GM12892 (cell line): ENCODE measurements at regions not wholly inside any gene's neighbourhood (a gene's known extent, or its start where the extent isn't known, plus 50 kb on each side); places are given as distances from the start of the nearest gene placed in this dataset.

Experiments
- DNase-seq: peaks from one replicate; pipeline ENCODE4 v3.0.0; 2011; ENCODE audit not compliant: insufficient read length
- FAIRE-seq: peaks from 2 replicates; lab custom pipeline; 2011; peaks lifted over from hg19 to GRCh38; lab: Jason Lieb, UNC
- POLR2A ChIP-seq: IDR thresholded peaks from 2 replicates; pipeline ENCODE4 v1.6.1; 2011; ENCODE audit warnings: low read depth, low read length, control low read depth
- POLR2AphosphoS5 ChIP-seq: IDR thresholded peaks from 2 replicates; pipeline ENCODE4 v1.6.1; 2011; ENCODE audit warnings: low read depth, low read length, control low read depth
- TAF1 ChIP-seq: IDR thresholded peaks from 2 replicates; pipeline ENCODE4 v1.6.1; 2011; ENCODE audit warnings: low read depth, mild to moderate bottlenecking, control low read depth, low read length, borderline replicate concordance

DNA sequence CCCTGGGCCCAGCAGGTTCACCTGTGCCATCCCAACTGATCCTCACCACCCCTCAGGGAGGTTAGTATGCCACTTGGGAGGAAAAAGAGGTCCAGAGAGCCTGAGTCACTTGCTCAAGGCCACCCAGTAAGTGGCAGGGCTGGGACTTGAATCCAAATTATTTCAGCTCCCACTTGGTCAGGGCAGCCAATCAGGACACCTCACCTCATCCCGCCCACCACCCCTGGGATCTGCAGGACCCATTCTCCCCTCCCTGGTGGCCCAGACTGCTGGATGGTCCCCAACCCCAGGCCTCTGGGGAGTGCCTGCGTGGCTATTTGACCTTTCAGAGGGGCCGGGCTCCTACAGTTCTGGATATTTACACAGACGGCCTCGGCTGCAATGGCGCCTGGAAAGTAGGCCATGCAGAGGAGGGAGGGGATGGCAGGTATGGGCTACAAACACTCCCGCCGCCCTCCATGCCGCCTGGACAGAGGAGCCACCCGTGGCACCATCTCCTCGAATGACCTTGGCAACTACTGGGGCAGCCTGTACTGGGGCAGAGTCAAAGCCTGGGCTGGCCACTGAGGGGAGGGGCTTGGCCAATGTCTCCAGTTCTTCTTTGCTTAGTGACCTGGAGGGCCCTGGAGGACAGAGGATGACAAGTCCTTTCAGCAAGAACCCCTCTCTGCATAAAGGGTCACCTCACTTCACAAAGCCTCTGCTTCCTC is 153.6 kb upstream of the LINGO1 start:
- DNase-seq, result no peak
- FAIRE-seq, result no peak
- no peak for TF ChIP-seq POLR2A
- TF ChIP-seq TAF1, result no peak
- TF ChIP-seq POLR2AphosphoS5, result no peak

DNA sequence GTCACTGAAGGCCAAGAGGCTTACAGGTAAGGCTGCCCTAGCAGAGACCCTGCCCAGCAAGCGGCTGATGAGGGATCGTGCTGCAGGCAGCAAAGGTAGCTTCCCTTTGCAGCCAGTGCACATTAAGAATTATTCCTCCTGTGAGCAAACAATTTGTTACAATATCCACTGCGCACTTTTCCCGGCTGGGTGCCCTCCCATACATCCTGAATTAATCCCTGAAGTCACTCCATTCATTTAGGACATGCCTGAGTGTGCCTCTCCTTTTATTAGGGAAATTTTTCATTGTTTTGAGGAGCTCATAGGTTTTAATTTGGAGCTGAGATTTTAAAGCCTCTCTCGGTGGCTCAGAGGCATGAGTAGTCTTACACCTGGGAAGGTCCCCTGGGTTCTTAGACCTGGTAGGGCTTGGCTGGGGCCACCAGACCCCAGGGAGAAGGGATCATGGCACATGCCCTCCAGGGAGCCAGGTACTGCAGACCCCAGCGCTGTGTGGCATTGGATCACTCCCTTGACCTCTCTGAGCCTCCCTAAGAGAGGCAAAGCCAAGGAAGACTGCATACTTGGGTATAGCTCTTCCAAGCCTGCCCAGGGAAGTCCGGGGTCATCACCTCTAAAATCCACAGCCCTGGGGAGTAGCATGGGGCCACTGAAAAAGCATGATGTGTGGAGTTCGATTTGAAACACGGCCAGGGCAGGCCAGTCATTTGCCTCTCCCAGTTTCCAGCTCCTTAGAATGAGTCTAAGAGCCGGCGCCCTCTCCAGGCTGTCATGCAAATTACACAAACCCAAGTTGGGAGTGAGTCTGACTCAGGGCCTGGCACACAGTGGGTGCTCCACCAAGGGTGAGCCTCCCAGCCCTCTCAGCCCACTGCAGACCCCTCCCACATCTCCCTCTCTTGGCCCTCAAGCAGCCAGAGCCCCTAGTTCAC is 151.9 kb upstream of the LINGO1 start:
- FAIRE-seq, result no peak
- TF ChIP-seq TAF1, result no peak
- no peak for TF ChIP-seq POLR2A
- no peak for TF ChIP-seq POLR2AphosphoS5
- peak; percentile 58 for DNase-seq

DNA sequence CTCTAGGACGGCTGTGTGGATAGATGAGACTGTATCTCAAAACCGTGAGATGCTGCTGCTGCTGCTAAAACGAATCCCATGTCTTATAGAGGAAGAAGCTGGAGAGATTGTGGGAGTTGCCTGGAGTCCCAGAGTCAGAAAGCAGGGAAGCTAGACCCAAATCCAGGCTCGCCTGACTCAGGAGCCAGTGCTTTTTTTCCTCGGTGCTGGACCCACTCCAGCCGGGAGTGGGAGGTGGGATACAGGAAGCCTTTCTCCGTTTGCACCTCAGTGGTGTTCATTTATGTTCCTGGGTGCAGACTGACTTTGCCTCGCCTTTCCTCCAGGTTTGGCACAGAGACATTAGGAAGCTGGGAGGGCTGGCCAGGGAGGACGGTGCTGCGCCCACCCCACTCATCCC is 150.9 kb upstream of the LINGO1 start:
- TF ChIP-seq POLR2AphosphoS5 (no peak), TAF1 (no peak), POLR2A (no peak)
- FAIRE-seq, result no peak
- no peak for DNase-seq

DNA sequence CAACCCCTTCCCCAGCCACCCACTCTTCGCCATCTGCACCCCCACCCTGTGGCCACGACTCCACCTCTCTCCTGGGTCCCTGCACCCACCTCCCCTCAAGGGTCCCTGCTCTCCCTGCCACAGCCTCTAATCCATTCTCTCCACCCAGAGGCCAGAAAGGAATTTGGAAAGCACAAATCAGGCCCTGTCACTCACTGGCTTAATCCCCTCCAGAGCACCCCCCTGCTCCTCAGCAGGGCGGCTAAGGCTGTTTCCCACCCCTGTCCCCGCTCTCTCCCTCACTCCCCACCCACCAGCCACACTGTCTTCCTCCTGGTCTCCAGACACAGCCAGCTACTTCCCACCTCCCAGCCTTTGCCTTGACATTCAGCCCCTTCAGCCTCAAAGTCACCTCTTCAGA is 150.0 kb upstream of the LINGO1 start:
- TF ChIP-seq TAF1 (no peak), POLR2AphosphoS5 (no peak), POLR2A (no peak)
- DNase-seq (no peak), FAIRE-seq (no peak)

DNA sequence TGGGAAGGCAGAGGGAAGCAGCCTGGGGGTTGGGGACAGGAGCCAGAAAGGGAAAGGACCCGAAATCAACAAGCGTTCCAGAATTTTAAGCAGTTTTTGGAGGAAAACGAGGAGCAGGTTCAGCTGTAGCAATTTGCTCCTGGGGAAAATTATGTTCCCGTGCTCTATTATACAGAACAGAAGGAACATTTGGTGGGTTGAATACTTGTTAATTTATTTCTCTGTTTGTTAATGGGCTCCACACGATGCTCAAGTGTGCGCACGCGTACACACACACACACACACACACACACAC is 149.2 kb upstream of the LINGO1 start:
- FAIRE-seq, result no peak
- DNase-seq, result no peak
- no peak for TF ChIP-seq TAF1
- no peak for TF ChIP-seq POLR2AphosphoS5
- TF ChIP-seq POLR2A, result no peak

DNA sequence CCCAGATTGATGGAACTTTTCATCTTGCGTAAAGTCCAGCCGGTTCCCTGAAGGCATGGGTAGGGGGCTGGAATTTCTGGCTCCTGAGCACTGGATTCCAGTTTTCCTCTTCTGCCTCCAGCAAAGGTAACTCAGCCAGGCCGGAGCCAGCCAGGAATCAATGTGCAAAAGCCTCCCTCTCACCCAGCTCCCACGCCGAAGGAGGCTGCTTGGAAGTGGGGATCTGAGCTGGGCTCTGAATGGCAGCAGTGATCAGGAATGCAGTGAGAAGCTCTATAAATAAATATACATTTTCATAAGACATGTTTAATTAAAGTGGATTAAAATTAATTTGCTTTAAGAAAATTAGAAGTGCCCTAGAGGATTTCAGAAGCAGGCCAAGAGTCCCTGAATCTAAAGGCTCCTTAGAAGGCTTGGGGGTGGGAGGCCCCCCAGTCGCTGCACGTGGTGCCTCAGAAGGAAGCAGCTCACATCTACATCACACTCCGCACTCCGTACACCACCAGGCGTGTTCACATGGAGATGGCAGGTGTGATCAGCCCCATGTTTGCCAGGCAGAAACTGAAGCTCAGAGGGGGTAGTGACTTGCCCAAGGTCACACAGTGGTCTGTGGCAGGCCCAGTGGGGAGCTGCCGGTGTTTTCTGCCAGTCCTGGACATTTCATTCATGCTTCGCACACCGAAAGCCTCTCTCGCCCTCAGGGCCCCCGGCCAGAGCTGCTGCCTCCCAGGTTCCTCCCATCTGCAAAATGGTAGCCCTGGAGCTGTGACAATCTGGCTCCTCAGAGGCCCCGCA is 148.6 kb upstream of the LINGO1 start:
- TF ChIP-seq POLR2A (no peak), TAF1 (no peak), POLR2AphosphoS5 (no peak)
- FAIRE-seq (no peak), DNase-seq (no peak)

DNA sequence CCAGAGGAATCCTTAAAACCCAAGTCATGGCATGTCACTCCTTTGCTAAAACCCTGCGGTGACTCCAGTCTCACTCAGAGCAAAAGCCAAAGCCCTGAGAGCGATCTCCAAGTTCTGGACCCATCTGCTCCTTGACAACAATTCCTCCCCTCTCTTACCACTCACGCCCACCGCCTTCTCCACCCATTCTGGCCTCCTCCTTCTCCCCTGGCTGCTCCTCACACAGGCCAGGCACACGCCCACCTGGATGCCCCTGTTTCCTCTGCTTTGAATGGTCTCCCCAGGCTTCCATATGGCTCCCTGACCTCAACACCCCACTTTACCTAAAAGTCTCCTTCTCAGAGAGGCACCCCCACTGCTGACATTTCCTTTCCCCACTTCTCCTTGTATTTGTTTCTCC is 146.1 kb upstream of the LINGO1 start:
- DNase-seq (no peak), FAIRE-seq (no peak)
- no peak for TF ChIP-seq TAF1
- TF ChIP-seq POLR2A, result no peak
- no peak for TF ChIP-seq POLR2AphosphoS5

DNA sequence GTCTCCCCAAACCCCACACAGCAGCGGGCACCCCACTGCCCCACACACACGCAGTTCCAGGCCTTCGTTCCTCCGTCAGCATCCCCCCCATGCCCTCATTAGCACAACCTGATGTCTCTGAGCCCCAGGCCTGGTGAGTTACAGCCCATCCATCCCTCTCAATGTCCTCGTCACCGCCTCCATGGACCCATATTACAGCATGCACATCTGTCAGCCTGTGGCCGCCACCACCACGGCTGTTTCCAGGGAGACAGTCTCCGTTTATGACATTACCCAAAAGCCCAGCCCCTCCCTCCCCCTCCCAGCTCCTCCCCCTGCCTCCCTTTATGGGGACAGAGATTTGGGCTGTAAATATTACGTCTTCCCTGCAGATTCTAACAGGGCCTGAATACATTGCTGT is 143.1 kb upstream of the LINGO1 start:
- DNase-seq (no peak), FAIRE-seq (no peak)
- TF ChIP-seq TAF1 (no peak), POLR2AphosphoS5 (no peak), POLR2A (no peak)

DNA sequence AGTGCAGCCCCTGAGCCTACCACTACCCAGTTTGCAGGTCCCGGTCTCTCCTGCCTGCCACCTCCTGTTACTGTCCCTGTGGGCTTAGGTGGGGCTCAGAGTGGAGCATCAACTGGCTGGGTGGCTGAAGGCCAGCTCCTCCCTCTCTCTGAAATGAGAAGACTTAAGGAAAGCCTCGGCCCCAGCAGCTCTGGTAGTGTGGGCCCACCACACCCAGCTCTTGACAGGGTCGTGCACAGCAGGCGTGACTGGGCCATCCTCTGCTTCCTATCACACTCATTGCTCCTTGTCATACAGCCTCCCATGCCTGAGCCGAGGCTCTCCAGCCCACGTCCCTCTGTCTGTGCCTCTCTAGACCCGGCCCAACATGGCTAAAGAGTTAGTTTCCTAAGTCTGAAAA is 142.7 kb upstream of the LINGO1 start:
- FAIRE-seq (no peak), DNase-seq (no peak)
- TF ChIP-seq POLR2AphosphoS5, result no peak
- no peak for TF ChIP-seq TAF1
- no peak for TF ChIP-seq POLR2A

DNA sequence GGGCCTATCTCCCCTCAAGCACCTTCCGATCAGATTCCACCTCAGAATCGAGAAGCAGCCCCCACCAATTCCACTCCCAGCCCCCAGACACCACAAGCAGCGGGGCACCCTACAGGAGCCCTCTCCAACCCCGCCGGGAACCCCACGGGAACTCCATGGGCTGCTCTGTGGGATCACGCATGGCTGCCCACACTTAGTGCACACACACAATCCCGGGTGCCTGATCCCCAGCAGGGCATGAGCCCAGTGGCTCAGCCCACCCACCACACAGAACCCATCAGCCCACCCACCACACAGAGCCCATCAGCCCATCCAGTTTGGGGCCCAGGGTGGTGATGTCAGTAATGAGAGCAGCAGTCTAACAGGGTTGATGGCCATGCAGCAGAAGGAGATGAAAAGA is 141.6 kb upstream of the LINGO1 start:
- FAIRE-seq (no peak), DNase-seq (no peak)
- TF ChIP-seq POLR2A (no peak), POLR2AphosphoS5 (no peak)

DNA sequence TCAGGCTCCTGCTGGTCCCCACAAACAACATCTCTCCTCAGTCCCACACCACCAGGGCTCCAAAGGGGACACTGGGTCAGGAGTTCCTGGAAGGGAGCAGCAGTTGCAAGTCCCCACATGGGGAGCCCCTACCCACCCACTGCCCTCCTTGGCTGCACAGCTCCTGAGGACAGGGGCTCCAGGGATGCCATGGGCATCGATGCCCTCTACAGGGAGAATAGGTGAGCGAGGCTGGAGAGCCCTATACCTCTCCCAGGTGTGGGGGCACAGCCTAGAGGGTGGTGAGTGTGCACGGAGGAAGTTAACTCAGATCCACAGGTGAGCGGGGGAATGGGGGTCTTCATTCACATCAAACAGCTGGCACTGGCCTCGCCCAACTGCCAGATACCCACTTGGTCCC is 141.2 kb upstream of the LINGO1 start:
- no peak for DNase-seq
- FAIRE-seq, result no peak
- TF ChIP-seq POLR2AphosphoS5, result no peak
- TF ChIP-seq TAF1, result no peak
- TF ChIP-seq POLR2A, result no peak
